Duodenal mucosa (tissue), 2 donors: ENCODE measurements at regions not wholly inside any gene's neighbourhood (a gene's known extent, or its start where the extent isn't known, plus 50 kb on each side); places are given as distances from the start of the nearest gene placed in this dataset.

Experiments used
- H3K27ac ChIP-seq: one replicate; pipeline ENCODE4 v1.7.0; 2013; ENCODE audit warnings: low read depth, low read length
- H3K27me3 ChIP-seq, 2 donors: one replicate each; pipeline ENCODE4 v1.7.0; 2013; ENCODE audit warnings: low read length in 2 of 2, control low read depth in 1 of 2; ENCODE audit not compliant: insufficient read depth in 2 of 2, control insufficient read depth in 1 of 2
- H3K36me3 ChIP-seq, 2 donors: one replicate each; pipeline ENCODE4 v1.7.0; 2013; ENCODE audit warnings: low read length in 2 of 2, control low read depth in 1 of 2; ENCODE audit not compliant: insufficient read depth in 2 of 2, control insufficient read depth in 1 of 2
- H3K4me1 ChIP-seq, 2 donors: one replicate each; pipeline ENCODE4 v1.7.0; 2013; ENCODE audit warnings: low read length in 2 of 2, control low read depth in 1 of 2; ENCODE audit not compliant: insufficient read depth in 2 of 2, control insufficient read depth in 1 of 2
- H3K4me3 ChIP-seq, 2 donors: one replicate each; pipeline ENCODE4 v1.7.0; 2013; ENCODE audit warnings: low read length in 2 of 2, low read depth in 1 of 2
- H3K9ac ChIP-seq, 2 donors: one replicate each; pipeline ENCODE4 v1.7.0; 2013; ENCODE audit warnings: low read length in 2 of 2, low read depth in 1 of 2
- H3K9me3 ChIP-seq, 2 donors: one replicate each; pipeline ENCODE4 v1.7.0; 2013; ENCODE audit warnings: low read length in 2 of 2, control low read depth in 1 of 2; ENCODE audit not compliant: control insufficient read depth in 1 of 2

DNA sequence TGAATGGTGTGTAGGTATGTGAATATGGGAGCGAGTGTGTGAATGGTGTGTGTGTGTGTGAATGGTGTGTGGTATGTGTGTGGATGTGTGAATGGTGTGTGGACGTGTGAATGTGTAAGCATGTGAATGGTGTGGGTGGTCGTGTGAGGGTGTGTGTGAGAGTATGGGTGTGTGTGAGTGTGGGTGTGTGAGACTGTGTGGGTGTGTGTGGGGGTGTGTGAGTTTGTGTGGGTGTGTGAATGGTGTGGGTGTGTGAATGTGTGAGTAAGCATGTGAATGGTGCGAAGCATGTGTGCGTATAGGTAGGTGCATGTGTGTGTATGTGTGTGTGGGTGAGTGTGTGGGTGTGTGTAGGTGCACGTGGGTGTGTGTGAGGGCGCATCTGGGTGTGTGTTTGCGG, 160.7 kb upstream of the COBL start:
- Histone ChIP-seq H3K4me3 (no peak overlapping the region), H3K27ac (no peak overlapping the region), H3K9ac (no peak overlapping the region), H3K27me3 (no peaks in the 10 kb centered on the region), H3K36me3 (no peaks in the 10 kb centered on the region), H3K9me3 (no peaks in the 10 kb centered on the region), H3K4me1 (no peaks in the 10 kb centered on the region)

DNA sequence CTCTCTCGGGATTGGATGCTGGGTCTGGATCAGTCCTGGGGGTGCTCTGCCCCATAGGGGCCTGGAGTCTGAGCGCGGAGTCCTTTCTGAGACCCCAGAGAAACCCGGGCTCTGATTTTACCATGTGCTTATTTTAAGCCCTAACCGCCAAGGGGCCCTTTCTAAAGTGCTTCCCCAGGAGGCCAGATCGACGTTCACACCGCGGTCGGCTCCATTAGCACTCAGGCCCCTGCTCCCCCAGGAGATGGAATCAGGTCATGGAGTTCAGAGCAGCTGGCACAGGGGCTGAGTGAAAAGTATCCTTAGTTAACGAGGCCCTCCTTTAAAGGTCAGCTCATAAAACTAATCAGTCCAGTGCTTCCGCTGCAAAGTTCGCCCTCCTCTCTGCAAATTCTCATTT, 159.4 kb upstream of the COBL start:
- Histone ChIP-seq H3K4me1 (no peaks in the 10 kb centered on the region), H3K9ac (no peak overlapping the region), H3K27ac (no peak overlapping the region), H3K9me3 (no peaks in the 10 kb centered on the region), H3K27me3 (peaks cover 0 to 2% of the 10 kb centered on the region in 2 donors), H3K4me3 (no peak overlapping the region), H3K36me3 (no peaks in the 10 kb centered on the region)

DNA sequence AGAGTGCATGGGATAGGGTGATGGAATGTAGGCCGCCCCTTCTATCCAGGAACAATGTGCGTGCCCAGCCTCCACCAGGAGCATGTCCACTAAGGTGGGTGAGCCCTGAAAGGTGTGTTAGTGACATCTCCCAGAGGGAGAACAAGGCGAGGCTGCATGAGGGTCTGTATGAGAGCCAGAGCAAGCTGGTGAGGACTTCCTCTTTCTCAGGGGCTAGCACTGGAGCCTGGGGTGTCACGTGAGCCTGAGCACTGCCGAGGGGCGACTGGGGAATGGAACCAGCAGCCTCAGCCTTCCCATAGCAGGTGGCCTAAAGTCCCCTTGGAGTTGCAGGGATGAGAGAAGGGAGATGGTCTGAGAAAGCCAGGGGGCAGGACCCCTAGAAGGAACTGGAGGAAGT, 156.3 kb upstream of the COBL start:
- H3K4me3 ChIP-seq = no peak overlapping the region
- H3K36me3 ChIP-seq = no peaks in the 10 kb centered on the region
- no peak overlapping the region for H3K9ac ChIP-seq
- H3K27ac ChIP-seq = no peak overlapping the region
- H3K27me3 ChIP-seq = peaks cover 0 to 6% of the 10 kb centered on the region in 2 donors
- H3K4me1 ChIP-seq = no peaks in the 10 kb centered on the region
- H3K9me3 ChIP-seq = no peaks in the 10 kb centered on the region

DNA sequence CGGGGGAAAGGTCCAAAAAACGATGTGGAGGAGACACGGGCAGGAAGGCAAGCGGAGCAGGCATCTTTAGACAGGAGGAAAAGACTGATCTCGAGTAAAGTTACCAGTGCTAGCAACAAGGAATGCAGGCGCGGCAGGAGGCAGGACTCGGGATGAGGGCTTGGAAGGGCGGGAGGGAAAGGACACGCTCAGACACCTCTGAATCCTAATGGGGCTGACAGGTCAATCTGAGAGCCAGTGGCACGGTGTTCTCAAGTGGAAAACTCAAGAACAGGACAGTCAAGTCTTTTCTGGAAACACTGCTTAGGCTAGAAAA, 155.3 kb upstream of the COBL start:
- Histone ChIP-seq H3K4me3 (no peak overlapping the region), H3K27ac (no peak overlapping the region), H3K9me3 (no peaks in the 10 kb centered on the region), H3K4me1 (no peaks in the 10 kb centered on the region), H3K9ac (no peak overlapping the region), H3K36me3 (no peaks in the 10 kb centered on the region), H3K27me3 (peaks cover 0 to 6% of the 10 kb centered on the region in 2 donors)

DNA sequence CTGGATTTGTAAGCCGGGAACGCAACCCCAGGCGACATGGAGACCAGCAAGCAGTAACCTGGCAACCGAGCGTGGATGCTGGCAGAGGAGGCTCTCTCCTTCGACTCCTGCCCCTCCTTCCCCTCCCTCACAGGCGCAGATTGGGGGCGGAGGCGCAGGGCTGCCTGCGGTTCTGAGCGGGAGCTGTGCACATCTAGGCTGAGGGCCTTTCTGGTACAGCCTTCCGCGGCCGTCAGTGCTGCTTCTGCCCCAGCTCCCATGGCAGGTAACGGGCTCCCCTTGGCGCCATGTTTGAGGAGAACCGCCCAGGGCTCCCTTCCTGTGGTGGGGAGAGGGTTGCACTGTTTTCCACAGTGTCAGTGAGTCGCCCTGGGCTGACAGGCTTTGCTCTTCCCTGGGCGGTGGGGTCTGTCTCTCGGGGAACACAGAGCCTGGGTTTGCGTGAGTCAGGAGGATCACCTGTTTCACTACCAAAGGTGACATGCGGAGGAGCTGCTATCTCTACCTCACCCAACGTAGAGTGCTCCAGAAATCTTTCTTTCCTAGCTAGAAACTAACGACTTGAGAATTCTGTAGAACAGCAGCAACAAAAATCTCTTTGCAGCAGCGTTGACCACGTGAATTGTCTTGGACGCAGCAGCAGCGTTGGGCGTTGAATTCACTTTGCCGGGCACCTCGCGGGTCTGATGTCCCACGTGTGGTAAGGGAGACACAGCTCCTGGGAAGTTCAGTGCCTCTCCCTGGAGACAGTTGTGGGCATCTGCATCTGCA, 154.8 kb upstream of the COBL start:
- no peak overlapping the region for H3K4me3 ChIP-seq

DNA sequence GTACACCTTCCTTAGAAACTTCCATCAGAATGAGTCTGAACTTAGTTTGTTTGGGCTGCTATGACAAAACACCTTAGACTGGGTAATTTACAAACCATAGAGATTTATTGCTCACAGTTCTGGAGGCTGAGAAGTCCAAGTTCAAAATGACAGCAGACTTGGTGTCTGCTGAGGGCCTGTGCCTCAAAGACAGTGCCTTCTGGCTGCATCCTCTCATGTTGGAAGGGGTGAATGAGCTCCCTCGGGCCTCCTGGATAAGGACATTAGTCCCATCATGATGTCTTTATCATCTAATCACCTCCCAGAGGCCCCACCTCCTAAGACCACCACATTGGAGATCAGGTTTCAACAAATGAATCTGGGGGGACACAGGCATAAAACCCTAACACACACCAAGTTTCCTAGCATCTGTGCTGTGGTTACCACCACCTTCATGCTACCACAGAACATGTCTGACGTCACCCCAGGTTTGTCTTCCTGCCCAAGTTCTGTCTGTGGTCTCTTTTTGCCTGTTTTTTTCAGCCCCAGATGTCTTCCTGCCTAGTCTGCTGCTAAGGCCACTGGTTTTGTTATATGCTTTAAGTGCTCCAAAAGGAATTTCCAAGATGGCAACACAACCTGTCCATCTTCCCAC, 150.9 kb upstream of the COBL start:
- Histone ChIP-seq H3K9me3 (no peaks in the 10 kb centered on the region), H3K4me3 (no peak overlapping the region), H3K36me3 (no peaks in the 10 kb centered on the region), H3K27me3 (peaks cover 0 to 6% of the 10 kb centered on the region in 2 donors), H3K27ac (no peak overlapping the region), H3K9ac (no peak overlapping the region), H3K4me1 (no peaks in the 10 kb centered on the region)

More for the DNA sequence above, 154.8 kb upstream of the COBL start:
- Histone ChIP-seq H3K4me1 (no peaks in the 10 kb centered on the region), H3K27ac (no peak overlapping the region), H3K9ac (no peak overlapping the region), H3K36me3 (no peaks in the 10 kb centered on the region), H3K27me3 (peaks cover 0 to 6% of the 10 kb centered on the region in 2 donors), H3K9me3 (no peaks in the 10 kb centered on the region)

DNA sequence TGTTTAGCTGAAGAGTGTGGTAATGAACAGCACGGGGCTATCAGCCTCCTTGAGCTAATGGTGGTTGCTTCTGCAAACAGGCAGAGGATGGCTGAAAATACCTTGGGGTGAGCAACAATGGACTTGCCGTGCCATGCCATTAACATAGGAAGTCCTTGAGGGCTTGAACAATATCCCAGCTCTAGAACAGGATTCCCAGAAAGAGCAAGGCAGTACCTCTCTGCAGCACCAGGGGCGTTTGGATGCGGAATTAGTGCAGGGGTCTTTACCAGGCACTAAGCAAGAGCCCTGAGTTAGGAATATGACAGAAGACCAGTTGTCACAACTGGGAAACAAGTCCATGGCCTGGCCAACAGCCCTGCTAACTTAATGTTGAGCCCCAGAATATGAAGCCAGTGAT, 143.2 kb upstream of the COBL start:
- Histone ChIP-seq H3K36me3 (no peaks in the 10 kb centered on the region), H3K27ac (no peak overlapping the region), H3K27me3 (no peaks in the 10 kb centered on the region), H3K4me3 (no peak overlapping the region), H3K4me1 (no peaks in the 10 kb centered on the region), H3K9ac (no peak overlapping the region), H3K9me3 (no peaks in the 10 kb centered on the region)

DNA sequence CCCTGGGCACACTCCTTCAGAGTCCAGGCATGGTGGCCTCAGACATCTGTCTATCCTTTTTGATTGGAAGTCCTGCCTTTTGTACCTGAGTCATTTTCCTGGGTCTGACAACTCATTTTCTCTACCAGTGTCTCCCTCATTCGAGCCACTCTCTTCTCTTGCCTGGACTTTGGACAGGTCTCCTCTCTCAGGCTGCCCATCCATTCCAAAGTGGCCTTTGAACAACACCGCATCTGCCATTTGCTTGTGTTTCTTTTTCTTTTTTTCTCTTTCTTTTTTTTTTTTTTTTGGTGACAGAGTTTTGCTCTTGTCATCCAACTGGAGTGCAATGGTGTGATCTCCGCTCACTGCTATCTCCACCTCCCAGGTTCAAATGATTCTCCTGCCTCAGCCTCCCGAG, 142.1 kb upstream of the COBL start:
- Histone ChIP-seq H3K9ac (no peak overlapping the region), H3K36me3 (no peaks in the 10 kb centered on the region), H3K27ac (no peak overlapping the region), H3K27me3 (no peaks in the 10 kb centered on the region), H3K4me1 (no peaks in the 10 kb centered on the region), H3K4me3 (no peak overlapping the region), H3K9me3 (no peaks in the 10 kb centered on the region)

DNA sequence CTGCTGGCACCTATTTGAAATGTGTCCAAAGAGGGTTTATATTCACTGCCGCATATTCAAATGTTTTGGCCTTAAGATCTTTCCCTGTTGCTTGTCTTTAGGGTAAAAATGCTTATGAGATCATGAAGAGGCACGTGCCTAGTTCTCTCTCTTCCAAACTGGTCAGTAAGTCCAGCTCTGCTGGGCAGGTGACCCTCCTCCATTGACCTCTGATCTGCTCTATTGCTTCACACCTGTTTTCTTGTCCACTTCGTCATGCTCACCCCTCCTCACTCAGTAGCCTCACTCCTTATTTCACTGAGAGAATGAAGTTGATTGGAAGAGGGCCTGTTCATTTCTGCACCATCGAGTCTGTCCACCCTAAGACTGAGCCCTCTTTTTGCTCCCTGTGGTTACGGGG, 140.5 kb upstream of the COBL start:
- H3K9me3 ChIP-seq = no peaks in the 10 kb centered on the region
- H3K4me3 ChIP-seq = no peak overlapping the region
- H3K4me1 ChIP-seq = no peaks in the 10 kb centered on the region
- H3K36me3 ChIP-seq = no peaks in the 10 kb centered on the region
- H3K27me3 ChIP-seq = no peaks in the 10 kb centered on the region
- H3K27ac ChIP-seq = no peak overlapping the region
- no peak overlapping the region for H3K9ac ChIP-seq

DNA sequence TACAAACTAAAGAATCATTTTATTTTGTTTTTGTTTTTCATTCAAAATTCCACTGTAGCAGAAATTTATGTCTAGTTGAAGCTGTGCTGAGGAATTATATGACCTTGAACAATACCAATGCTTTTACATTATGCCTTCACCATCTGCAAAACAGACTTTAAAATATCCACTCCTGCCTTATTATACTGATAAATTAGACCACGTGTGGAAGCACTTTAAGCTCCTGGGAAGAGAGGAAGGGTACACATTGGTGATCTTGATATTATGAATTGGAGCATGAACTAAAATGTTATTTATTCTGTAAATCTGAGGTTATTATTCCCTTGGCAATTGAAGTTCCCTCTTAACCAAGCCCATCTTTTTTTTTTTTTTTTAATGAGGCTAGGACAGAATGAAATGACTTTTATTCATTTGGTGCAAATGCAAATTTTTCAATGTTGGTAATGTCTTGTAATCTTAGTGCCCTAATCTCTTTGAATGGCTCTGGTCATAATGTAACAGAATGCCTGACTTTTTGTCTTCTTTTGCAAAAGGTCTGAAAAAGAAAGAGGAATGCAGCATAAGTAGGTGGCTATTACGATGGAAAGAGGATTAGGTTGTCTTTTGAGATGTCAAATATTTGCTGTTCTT, 139.9 kb upstream of the COBL start:
- Histone ChIP-seq H3K4me3 (no peak overlapping the region), H3K4me1 (no peaks in the 10 kb centered on the region), H3K27me3 (no peaks in the 10 kb centered on the region), H3K27ac (no peak overlapping the region), H3K9ac (no peak overlapping the region), H3K36me3 (no peaks in the 10 kb centered on the region), H3K9me3 (no peaks in the 10 kb centered on the region)
